Suprapubic skin (tissue), 3 donors: ENCODE measurements at regions not wholly inside any gene's neighbourhood (a gene's known extent, or its start where the extent isn't known, plus 50 kb on each side); places are given as distances from the start of the nearest gene placed in this dataset.

ENCODE experiments used
- CTCF ChIP-seq, 2 donors: fragments of 200-600 bp in 1 of 2; fragments of 450-650 bp in 1 of 2; sonication (generic) in 1 of 2; IDR thresholded peaks; one replicate each; pipeline ENCODE4 v1.5.1; 2016 to 2019; ENCODE audit warnings: antibody characterized with exemption in 2 of 2, mild to moderate bottlenecking in 1 of 2, moderate library complexity in 1 of 2
- POLR2A ChIP-seq, 2 donors: fragments of 450-650 bp; IDR thresholded peaks; one replicate each; pipeline ENCODE4 v1.6.1; 2017; ENCODE audit warnings: antibody characterized with exemption in 2 of 2, mild to moderate bottlenecking in 2 of 2, moderate library complexity in 2 of 2

- TF ChIP-seq CTCF (IDR thresholded peaks at IDR 0.05) (no peak), POLR2A (IDR thresholded peaks at IDR 0.05) (no peak)
Measured at GRCh38 chr13:68261105-68261504, 1031.0 kb upstream of the PCDH9 start.
